Bronchial epithelial cell (primary cell): ENCODE measurements at regions not wholly inside any gene's neighbourhood (a gene's known extent, or its start where the extent isn't known, plus 50 kb on each side); places are given as distances from the start of the nearest gene placed in this dataset.

Experiments used
- DNase-seq: peaks from one replicate; pipeline ENCODE4 v3.0.0-alpha.2; 2010; ENCODE audit warnings: low read depth
- FAIRE-seq: peaks from 2 replicates; lab custom pipeline; 2011; peaks lifted over from hg19 to GRCh38; lab: Jason Lieb, UNC
- H3K27me3 ChIP-seq: 2 replicates; pipeline ENCODE4 v1.5.1; 2011; ENCODE audit warnings: low read length; ENCODE audit not compliant: control insufficient read depth, insufficient read depth
- H3K36me3 ChIP-seq: 2 replicates; pipeline ENCODE4 v1.5.1; 2011; ENCODE audit warnings: low read length; ENCODE audit not compliant: control insufficient read depth, insufficient read depth
- H3K4me3 ChIP-seq: 2 replicates; pipeline ENCODE4 v1.5.1; 2011; ENCODE audit warnings: mild to moderate bottlenecking, low read depth, low read length, control low read depth
- TF ChIP-seq, protein P1 (sequence below): IDR thresholded peaks from 2 replicates; pipeline ENCODE4 v1.5.1; 2011; ENCODE audit warnings: mild to moderate bottlenecking, moderate library complexity, low read length, control low read depth, inconsistent platforms; ENCODE audit not compliant: insufficient read depth, severe bottlenecking

DNA sequence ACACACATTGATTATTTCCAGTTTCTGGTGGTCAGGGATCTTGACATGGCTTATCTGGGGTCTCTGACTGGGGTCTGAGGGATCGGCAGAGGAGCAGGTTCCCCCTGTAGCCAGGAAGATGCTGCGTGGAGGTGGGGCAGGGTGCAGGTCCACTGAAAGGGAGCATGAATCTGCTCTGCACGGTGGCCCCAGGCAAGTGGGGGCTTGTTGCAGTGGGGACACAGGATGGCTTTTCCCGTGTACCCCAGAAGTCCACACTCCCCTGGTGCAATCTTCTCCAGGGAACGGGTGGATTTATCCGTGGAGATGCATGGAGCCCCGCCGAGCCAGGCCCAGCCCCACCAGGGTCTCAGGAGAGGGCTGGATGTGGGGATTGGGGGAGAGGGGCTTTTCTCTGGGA is 210.4 kb upstream of the C14orf180 start:
- TF ChIP-seq, protein P1, sequence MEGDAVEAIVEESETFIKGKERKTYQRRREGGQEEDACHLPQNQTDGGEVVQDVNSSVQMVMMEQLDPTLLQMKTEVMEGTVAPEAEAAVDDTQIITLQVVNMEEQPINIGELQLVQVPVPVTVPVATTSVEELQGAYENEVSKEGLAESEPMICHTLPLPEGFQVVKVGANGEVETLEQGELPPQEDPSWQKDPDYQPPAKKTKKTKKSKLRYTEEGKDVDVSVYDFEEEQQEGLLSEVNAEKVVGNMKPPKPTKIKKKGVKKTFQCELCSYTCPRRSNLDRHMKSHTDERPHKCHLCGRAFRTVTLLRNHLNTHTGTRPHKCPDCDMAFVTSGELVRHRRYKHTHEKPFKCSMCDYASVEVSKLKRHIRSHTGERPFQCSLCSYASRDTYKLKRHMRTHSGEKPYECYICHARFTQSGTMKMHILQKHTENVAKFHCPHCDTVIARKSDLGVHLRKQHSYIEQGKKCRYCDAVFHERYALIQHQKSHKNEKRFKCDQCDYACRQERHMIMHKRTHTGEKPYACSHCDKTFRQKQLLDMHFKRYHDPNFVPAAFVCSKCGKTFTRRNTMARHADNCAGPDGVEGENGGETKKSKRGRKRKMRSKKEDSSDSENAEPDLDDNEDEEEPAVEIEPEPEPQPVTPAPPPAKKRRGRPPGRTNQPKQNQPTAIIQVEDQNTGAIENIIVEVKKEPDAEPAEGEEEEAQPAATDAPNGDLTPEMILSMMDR, result no peak
- H3K4me3 ChIP-seq, result no peak overlapping the region
- no peaks in the 10 kb centered on the region for H3K27me3 ChIP-seq
- H3K36me3 ChIP-seq, result no peaks in the 10 kb centered on the region
- DNase-seq (no peak), FAIRE-seq (no peak)

DNA sequence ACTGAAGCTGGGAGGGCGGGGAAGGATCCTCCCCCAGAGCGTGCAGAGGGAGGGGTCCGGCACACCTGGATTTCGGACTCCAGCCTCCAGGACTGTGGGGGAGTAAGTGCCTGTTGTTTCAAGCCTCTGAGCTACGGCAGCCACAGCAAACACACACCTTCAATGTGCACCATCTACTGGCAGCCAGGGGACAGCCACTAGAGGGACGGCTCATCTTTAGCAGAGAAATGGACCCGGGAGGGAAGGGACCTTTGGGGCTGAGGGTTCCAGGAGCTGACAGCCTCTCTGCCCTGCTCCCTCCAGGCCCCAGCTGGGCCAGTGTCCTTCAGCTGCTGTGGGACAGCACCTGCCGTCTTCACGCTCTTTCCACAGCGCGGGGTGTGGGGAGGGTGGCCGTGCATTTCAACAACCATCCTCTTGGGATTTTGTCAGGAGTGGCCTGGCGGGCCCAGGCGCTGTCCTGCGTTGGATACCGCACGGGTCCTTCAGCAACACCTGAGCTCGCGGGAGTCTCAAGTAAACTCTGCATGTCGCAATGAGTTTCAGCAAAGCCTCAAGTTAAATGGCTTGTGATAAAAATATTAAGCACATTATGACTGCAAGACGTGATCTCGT is 209.2 kb upstream of the C14orf180 start:
- DNase-seq (no peak), FAIRE-seq (no peak)
- H3K27me3 ChIP-seq, result no peaks in the 10 kb centered on the region

DNA sequence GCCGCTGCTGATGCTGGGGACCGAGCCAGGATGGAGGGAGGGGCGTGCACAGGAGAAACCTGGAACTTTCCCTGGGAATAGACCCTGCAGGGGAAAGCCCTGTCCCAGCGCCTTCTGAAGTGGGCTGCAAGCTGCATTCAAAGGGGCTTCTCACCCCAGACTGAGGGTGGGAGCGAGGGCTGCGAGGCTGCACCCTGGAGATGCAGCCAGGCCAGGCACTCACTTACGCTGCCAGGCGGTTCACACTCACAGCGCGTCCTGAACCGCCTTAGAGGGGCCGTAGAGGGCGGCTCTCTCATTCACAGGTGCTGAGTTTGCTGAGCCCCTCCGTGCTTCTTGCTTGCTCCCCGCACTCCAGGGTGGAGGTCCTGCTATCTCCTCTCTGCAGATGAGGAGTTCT is 208.5 kb upstream of the C14orf180 start:
- H3K4me3 ChIP-seq, result no peak overlapping the region
- TF ChIP-seq, protein P1, result no peak
- DNase-seq (no peak), FAIRE-seq (no peak)
- no peaks in the 10 kb centered on the region for H3K27me3 ChIP-seq
- no peaks in the 10 kb centered on the region for H3K36me3 ChIP-seq

More for the DNA sequence above, 209.2 kb upstream of the C14orf180 start:
- H3K36me3 ChIP-seq, result no peaks in the 10 kb centered on the region
- TF ChIP-seq, protein P1, result no peak
- H3K4me3 ChIP-seq, result no peak overlapping the region

DNA sequence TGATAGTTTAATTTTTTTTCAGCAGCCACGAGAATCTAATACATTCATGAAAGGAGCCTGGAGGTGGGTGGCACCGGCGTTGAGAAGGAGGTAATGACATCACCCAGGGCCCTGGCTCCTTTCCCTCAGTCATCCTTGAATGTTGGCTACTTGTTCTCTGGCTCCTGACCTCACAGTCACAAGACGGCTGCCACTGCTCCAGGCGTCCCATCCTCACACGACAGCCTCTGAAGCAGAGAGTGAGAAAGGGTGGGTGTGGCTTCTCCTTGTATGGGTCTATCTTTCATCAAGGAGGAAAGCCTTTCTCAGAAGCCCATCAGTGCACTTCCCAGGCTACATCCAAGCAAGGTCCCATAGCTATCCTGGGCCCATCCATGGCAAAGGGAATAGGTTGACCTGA is 207.6 kb upstream of the C14orf180 start:
- no peak overlapping the region for H3K4me3 ChIP-seq
- H3K36me3 ChIP-seq, result no peaks in the 10 kb centered on the region
- no peak for FAIRE-seq
- no peaks in the 10 kb centered on the region for H3K27me3 ChIP-seq
- TF ChIP-seq, protein P1, result no peak
- no peak for DNase-seq

DNA sequence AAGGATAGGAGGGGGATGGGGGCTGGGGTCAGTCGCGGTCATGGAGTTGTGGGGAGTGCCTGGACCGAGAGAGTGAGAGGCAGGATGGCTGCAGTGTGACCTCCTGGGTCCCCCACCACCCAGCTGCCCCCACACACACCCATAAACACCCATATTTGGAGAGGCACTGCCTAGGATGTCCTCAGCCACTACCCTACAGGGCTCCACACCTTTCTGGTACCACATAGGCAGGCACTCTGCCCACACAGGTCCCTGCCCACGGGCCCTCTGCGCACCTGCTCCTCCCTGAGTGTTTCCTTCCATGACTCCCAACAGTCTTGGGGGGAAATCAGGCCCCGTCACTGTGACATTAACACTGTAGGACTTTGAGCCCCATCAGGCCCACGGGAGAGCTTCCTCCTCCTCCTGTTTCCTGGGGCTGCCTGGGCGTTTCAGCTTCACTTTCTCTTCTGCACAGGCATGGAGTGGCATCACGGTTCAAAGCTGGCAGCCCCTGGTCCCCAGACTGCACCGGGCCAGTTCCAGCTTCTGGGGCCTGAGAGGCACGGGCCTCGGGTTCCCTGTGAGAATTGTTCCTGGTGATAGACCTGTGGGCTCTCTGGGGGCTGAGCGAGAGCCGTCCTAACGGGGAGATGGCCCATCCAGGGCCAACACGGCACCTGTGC is 207.0 kb upstream of the C14orf180 start:
- FAIRE-seq (no peak), DNase-seq (no peak)
- Histone ChIP-seq H3K27me3 (no peaks in the 10 kb centered on the region), H3K4me3 (no peak overlapping the region), H3K36me3 (no peaks in the 10 kb centered on the region)
- TF ChIP-seq, protein P1, result no peak
